Calu3 (cell line): ENCODE measurements at regions not wholly inside any gene's neighbourhood (a gene's known extent, or its start where the extent isn't known, plus 50 kb on each side); places are given as distances from the start of the nearest gene placed in this dataset.

ENCODE experiments used
- BruUV-seq: library from RNA; stranded (reverse); fragments of 400-500 nt; replicated peaks from 2 replicates; lab custom pipeline; 2021; lab: Mats Ljungman, UMichigan
- CTCF ChIA-PET: fragments of 300-600 bp; sonication (Branson Sonifier 250); formaldehyde crosslinking; loops from one replicate; lab custom pipeline; 2022; ENCODE audit warnings: antibody characterized with exemption; lab: Charles Lee
- DNase-seq: peaks from one replicate; pipeline ENCODE4 v3.0.0; 2022
- H3K27ac Mint-ChIP-seq: one replicate; pipeline ENCODE4 v1.8.0; 2022; ENCODE audit warnings: mixed read lengths; ENCODE audit not compliant: unreplicated experiment
- H3K27me3 Mint-ChIP-seq: one replicate; pipeline ENCODE4 v1.8.0; 2022; ENCODE audit warnings: mixed read lengths; ENCODE audit not compliant: unreplicated experiment
- H3K36me3 Mint-ChIP-seq: one replicate; pipeline ENCODE4 v1.8.0; 2022; ENCODE audit warnings: mild to moderate bottlenecking, moderate library complexity, mixed read lengths; ENCODE audit not compliant: insufficient read depth, unreplicated experiment
- H3K4me1 Mint-ChIP-seq: one replicate; pipeline ENCODE4 v1.8.0; 2022; ENCODE audit warnings: mild to moderate bottlenecking, low read depth, mixed read lengths; ENCODE audit not compliant: unreplicated experiment
- H3K4me3 Mint-ChIP-seq: one replicate; pipeline ENCODE4 v1.8.0; 2022; ENCODE audit warnings: mild to moderate bottlenecking, low read depth, moderate library complexity, mixed read lengths; ENCODE audit not compliant: unreplicated experiment
- H3K9me3 Mint-ChIP-seq: one replicate; pipeline ENCODE4 v1.8.0; 2022; ENCODE audit warnings: low read depth, mixed read lengths; ENCODE audit not compliant: unreplicated experiment
- intact Hi-C: fragments of 100-400 bp; cut with micrococcal nuclease; formaldehyde crosslinking; loops from one replicate; pipeline ENCODE4 v1.10.0; 2022; ENCODE audit not compliant: unreplicated experiment
- TF ChIP-seq, protein P1 (sequence below): fragments of 200-600 bp; IDR thresholded peaks from one replicate; pipeline ENCODE4 v1.8.0; 2022; ENCODE audit warnings: antibody characterized with exemption; ENCODE audit not compliant: unreplicated experiment

DNA sequence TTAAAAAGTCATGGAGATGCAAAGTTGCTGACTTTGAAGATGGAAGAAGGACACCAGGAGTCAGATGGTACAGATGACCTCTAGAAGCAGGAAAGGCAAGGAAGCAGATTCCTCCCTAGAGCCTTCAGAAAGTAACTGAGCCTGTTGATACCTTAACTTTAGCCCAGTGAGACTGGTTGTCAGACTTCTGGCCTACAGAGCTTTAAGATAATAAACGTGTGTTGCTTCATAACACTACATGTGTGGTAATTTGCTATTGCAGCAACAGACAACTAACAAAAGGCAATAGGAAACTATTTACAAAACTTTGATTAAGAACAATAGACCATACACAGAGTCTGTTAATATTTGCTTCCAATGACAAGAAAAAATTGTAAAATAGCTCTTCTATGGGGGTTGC lies 102.0 kb upstream of the USP38 start:
- Mint-ChIP-seq H3K27me3 (no peaks in the 10 kb centered on the region), H3K4me3 (no peak overlapping the region), H3K4me1 (peaks cover 41% of the 10 kb centered on the region), H3K9me3 (no peaks in the 10 kb centered on the region), H3K36me3 (no peaks in the 10 kb centered on the region), H3K27ac (no peak overlapping the region)
- no peak for DNase-seq
- TF ChIP-seq, protein P1, sequence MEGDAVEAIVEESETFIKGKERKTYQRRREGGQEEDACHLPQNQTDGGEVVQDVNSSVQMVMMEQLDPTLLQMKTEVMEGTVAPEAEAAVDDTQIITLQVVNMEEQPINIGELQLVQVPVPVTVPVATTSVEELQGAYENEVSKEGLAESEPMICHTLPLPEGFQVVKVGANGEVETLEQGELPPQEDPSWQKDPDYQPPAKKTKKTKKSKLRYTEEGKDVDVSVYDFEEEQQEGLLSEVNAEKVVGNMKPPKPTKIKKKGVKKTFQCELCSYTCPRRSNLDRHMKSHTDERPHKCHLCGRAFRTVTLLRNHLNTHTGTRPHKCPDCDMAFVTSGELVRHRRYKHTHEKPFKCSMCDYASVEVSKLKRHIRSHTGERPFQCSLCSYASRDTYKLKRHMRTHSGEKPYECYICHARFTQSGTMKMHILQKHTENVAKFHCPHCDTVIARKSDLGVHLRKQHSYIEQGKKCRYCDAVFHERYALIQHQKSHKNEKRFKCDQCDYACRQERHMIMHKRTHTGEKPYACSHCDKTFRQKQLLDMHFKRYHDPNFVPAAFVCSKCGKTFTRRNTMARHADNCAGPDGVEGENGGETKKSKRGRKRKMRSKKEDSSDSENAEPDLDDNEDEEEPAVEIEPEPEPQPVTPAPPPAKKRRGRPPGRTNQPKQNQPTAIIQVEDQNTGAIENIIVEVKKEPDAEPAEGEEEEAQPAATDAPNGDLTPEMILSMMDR, result no peak
- CTCF ChIA-PET, result no interaction called here
- BruUV-seq, result no TSS peak
- intact Hi-C loops, result loop anchor here (10.0 kb wide), 1 partner anchor 228 kb away; no protein-coding TSS in a partner anchor

DNA sequence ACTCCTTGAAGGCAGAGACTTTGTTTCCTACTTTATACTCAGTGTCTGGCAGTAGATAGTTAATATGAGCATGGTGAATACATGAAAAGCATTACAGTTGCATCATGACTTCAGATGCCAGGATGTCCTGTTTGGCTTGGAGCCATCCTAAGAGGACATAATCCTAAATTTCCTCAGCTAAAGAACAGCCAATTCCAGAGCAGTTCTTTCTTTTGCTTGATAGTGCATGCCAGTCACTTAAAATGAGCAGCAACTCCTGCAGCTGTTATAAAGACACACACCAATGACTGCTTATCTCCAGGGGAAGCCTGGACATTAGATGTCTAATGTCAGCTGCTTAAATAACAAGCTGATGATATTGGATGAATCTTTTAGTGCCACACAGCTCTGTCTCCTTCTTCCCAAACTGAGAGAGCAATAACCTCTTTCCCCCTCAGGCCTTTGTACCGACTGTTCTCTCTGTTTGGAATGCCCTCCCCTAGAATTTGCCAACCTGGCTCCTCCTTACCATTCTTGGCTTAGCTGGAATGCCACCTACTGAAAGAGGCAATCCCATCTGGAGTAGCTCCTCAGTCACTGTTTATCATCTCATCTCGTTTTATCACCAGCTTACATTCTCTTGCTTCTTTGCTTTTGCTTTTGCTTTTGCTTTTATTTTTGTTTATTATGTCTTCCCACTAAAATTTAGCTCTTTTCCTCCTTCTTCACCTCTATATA lies 100.8 kb upstream of the USP38 start:
- TF ChIP-seq, protein P1, result no peak
- CTCF ChIA-PET, result interaction anchor here (2.8 kb wide), 1 partner anchor 98 kb away, joined by 28 read pairs; no protein-coding TSS in a partner anchor
- Mint-ChIP-seq H3K9me3 (no peaks in the 10 kb centered on the region), H3K36me3 (no peaks in the 10 kb centered on the region), H3K27me3 (no peaks in the 10 kb centered on the region), H3K4me3 (peak overlapping the region; percentile 39), H3K4me1 (peaks cover 49% of the 10 kb centered on the region), H3K27ac (peak overlapping the region; percentile 85)
- BruUV-seq, result no TSS peak
- DNase-seq, result no peak
- intact Hi-C loops, result loop anchor here (2.0 to 10.0 kb wide), 2 partner anchors 95 to 229 kb away; no protein-coding TSS in a partner anchor

DNA sequence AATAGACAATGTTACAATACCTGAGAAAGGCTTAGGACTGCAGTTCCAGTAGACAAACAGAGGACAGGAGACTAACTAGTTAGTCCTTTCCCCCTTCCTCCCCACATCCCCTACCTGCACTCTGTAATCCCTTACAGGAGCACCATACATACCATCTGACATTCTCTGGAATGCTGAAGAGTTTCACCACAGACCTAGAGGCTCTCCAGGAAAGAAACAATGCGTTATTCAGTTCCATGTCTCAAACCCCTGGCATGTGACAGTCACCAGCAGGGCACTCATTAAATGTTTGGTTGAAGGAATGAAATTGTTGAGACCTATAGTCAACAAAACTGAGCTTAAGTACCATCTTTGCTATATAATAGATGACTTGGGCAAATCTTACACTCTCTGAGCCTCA lies 100.2 kb upstream of the USP38 start:
- CTCF ChIA-PET, result interaction anchor here (0.9 to 2.8 kb wide), 2 partner anchors 99 to 611 kb away, joined by 3 to 28 read pairs; no protein-coding TSS in a partner anchor
- no TSS peak for BruUV-seq
- TF ChIP-seq, protein P1, result no peak
- Mint-ChIP-seq H3K27ac (peak overlapping the region; percentile 85), H3K36me3 (no peaks in the 10 kb centered on the region), H3K9me3 (no peaks in the 10 kb centered on the region), H3K27me3 (no peaks in the 10 kb centered on the region), H3K4me3 (peak overlapping the region; percentile 39), H3K4me1 (peaks cover 56% of the 10 kb centered on the region)
- intact Hi-C loops, result loop anchor here (2.0 to 10.0 kb wide), 2 partner anchors 94 to 230 kb away; no protein-coding TSS in a partner anchor
- DNase-seq, result peak; percentile 34

DNA sequence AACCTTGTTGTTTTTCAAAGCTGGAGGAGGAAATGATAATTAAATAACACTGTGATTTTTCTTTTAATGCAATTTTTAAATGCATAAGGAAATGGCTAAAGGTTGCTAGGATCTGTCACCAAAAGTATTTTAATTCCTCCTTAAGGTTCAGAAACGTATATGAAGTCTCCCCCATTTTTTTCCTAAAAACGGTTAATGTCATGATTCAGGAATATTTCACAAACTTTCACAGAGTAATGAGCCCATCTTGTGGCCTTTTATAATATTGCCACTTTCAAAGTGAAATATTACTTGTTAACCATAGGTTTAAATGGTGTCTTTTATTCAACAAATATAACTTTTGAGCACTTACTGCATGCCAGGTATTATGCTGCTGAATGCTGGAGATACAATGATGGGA lies 99.5 kb upstream of the USP38 start:
- H3K4me3 Mint-ChIP-seq, result no peak overlapping the region
- no peaks in the 10 kb centered on the region for H3K27me3 Mint-ChIP-seq
- H3K9me3 Mint-ChIP-seq, result no peaks in the 10 kb centered on the region
- TF ChIP-seq, protein P1, result no peak
- H3K36me3 Mint-ChIP-seq, result no peaks in the 10 kb centered on the region
- peaks cover 61% of the 10 kb centered on the region for H3K4me1 Mint-ChIP-seq
- no peak overlapping the region for H3K27ac Mint-ChIP-seq
- no peak for DNase-seq
- intact Hi-C loops, result loop anchor here (1.0 to 10.0 kb wide), 3 partner anchors 94 to 230 kb away; no protein-coding TSS in a partner anchor
- CTCF ChIA-PET, result interaction anchor here (0.9 to 2.8 kb wide), 2 partner anchors 100 to 612 kb away, joined by 3 to 28 read pairs; no protein-coding TSS in a partner anchor
- no TSS peak for BruUV-seq
